GM23248 (cell line): ENCODE measurements at regions not wholly inside any gene's neighbourhood (a gene's known extent, or its start where the extent isn't known, plus 50 kb on each side); places are given as distances from the start of the nearest gene placed in this dataset.

Experiments
- DNase-seq: peaks from one replicate; pipeline ENCODE4 v3.0.0-alpha.2; 2015
- H2AFZ ChIP-seq: fragments of 200-600 bp; sonication (generic); 2 replicates; pipeline ENCODE4 v1.6.1; 2016; ENCODE audit warnings: antibody characterized with exemption
- H3F3A ChIP-seq: fragments of 200-600 bp; sonication (generic); 2 replicates; pipeline ENCODE4 v1.6.1; 2016; ENCODE audit warnings: mild to moderate bottlenecking, antibody characterized with exemption, mixed run types; ENCODE audit not compliant: insufficient read depth
- H3K27ac ChIP-seq: fragments of 200-600 bp; sonication (generic); 2 replicates; pipeline ENCODE4 v1.5.1; 2016; ENCODE audit warnings: mild to moderate bottlenecking
- H3K27me3 ChIP-seq: fragments of 200-600 bp; sonication (generic); replicated peaks from 2 replicates; pipeline ENCODE4 v1.6.1; 2016; ENCODE audit warnings: mild to moderate bottlenecking; ENCODE audit not compliant: insufficient read depth
- H3K36me3 ChIP-seq: fragments of 200-600 bp; sonication (generic); 2 replicates; pipeline ENCODE4 v1.6.1; 2016; ENCODE audit warnings: low read depth, mild to moderate bottlenecking
- H3K4me1 ChIP-seq: fragments of 200-600 bp; sonication (generic); 2 replicates; pipeline ENCODE4 v1.6.1; 2016; ENCODE audit warnings: mild to moderate bottlenecking; ENCODE audit not compliant: insufficient read depth
- H3K4me2 ChIP-seq: fragments of 200-600 bp; sonication (generic); one replicate; pipeline ENCODE4 v1.6.1; 2016; ENCODE audit warnings: mild to moderate bottlenecking; ENCODE audit not compliant: unreplicated experiment
- H3K4me3 ChIP-seq: fragments of 200-600 bp; sonication (generic); 2 replicates; pipeline ENCODE4 v1.5.1; 2016; ENCODE audit warnings: mild to moderate bottlenecking
- H3K79me2 ChIP-seq: fragments of 200-600 bp; sonication (generic); 2 replicates; pipeline ENCODE4 v1.6.1; 2016; ENCODE audit warnings: mild to moderate bottlenecking; ENCODE audit not compliant: insufficient read depth
- H3K9ac ChIP-seq: fragments of 200-600 bp; sonication (generic); 2 replicates; pipeline ENCODE4 v1.6.1; 2016; ENCODE audit warnings: mild to moderate bottlenecking
- H3K9me2 ChIP-seq: fragments of 200-600 bp; sonication (generic); 2 replicates; pipeline ENCODE4 v1.6.1; 2016; ENCODE audit warnings: mixed run types, mild to moderate bottlenecking, moderate library complexity; ENCODE audit not compliant: insufficient read depth
- H3K9me3 ChIP-seq: fragments of 200-600 bp; sonication (generic); one replicate; pipeline ENCODE4 v1.6.1; 2017; ENCODE audit warnings: low read depth
- H4K20me1 ChIP-seq: fragments of 200-600 bp; sonication (generic); 2 replicates; pipeline ENCODE4 v1.6.0; 2016; ENCODE audit not compliant: insufficient read depth
- EZH2 ChIP-seq: fragments of 200-600 bp; sonication (generic); IDR thresholded peaks from 2 replicates; pipeline ENCODE4 v1.6.1; 2018; ENCODE audit warnings: antibody characterized with exemption, mild to moderate bottlenecking; ENCODE audit not compliant: insufficient read depth, poor library complexity, severe bottlenecking
- EZH2phosphoT487 ChIP-seq: fragments of 200-600 bp; sonication (generic); IDR thresholded peaks from 2 replicates; pipeline ENCODE4 v1.6.1; 2018; ENCODE audit warnings: antibody characterized with exemption, moderate library complexity, mild to moderate bottlenecking, low read depth; ENCODE audit not compliant: insufficient read depth
- WGBS, 2 experiments: methylation state at CpG; one replicate each; pipeline ENCODE4 v1.1.6; 2015 to 2017; ENCODE audit warnings: low lambda C conversion rate in 2 of 2, low coverage in 1 of 2; ENCODE audit errors: missing lambda C conversion rate in 2 of 2; 5-methylcytosine and 5-hydroxymethylcytosine counted together
- in situ Hi-C: fragments of 300-500 bp; cut with MboI; formaldehyde crosslinking; loops from 2 replicates; pipeline ENCODE4 v1.15.0; 2020

GRCh38 chr3:66662894-66663293 is 162.1 kb upstream of the LRIG1 start:
- no peaks in the 10 kb centered on the region for H3K79me2 ChIP-seq
- H3K27ac ChIP-seq = no peak overlapping the region
- TF ChIP-seq EZH2 (no peak), EZH2phosphoT487 (no peak)

GRCh38 chr3:66665021-66665695 is 164.3 kb upstream of the LRIG1 start:
- H4K20me1 ChIP-seq = no peaks in the 10 kb centered on the region
- no peaks in the 10 kb centered on the region for H3F3A ChIP-seq
- H3K9ac ChIP-seq = no peak overlapping the region
- no peaks in the 10 kb centered on the region for H3K4me1 ChIP-seq
- in situ Hi-C loops = no loop called here
- H3K9me2 ChIP-seq = no peaks in the 10 kb centered on the region
- 64 to 65% methylated on average over 5 of the region's 5 CpGs for WGBS, 2 experiments
- no peak for DNase-seq
- H3K4me3 ChIP-seq = no peak overlapping the region
- no peaks in the 10 kb centered on the region for H3K36me3 ChIP-seq
- no peak overlapping the region for H2AFZ ChIP-seq
- no peaks in the 10 kb centered on the region for H3K9me3 ChIP-seq
- H3K27me3 ChIP-seq = no peaks in the 10 kb centered on the region
- H3K79me2 ChIP-seq = no peaks in the 10 kb centered on the region
- no peak for TF ChIP-seq EZH2
- no peak for TF ChIP-seq EZH2phosphoT487
- no peak overlapping the region for H3K27ac ChIP-seq
- no peak overlapping the region for H3K4me2 ChIP-seq

More at GRCh38 chr3:66662894-66663293, 162.1 kb upstream of the LRIG1 start:
- Histone ChIP-seq H3K36me3 (no peaks in the 10 kb centered on the region), H3K9me3 (no peaks in the 10 kb centered on the region), H2AFZ (no peak overlapping the region), H3F3A (no peaks in the 10 kb centered on the region), H4K20me1 (no peaks in the 10 kb centered on the region), H3K9me2 (no peaks in the 10 kb centered on the region), H3K27me3 (no peaks in the 10 kb centered on the region; the same call in 1 of the 2 replicates), H3K4me3 (no peak overlapping the region), H3K4me1 (no peaks in the 10 kb centered on the region), H3K9ac (no peak overlapping the region), H3K4me2 (no peak overlapping the region)
- DNase-seq = no peak
- 66 to 67% methylated on average over 5 to 6 of the region's 6 CpGs for WGBS, 2 experiments
- in situ Hi-C loops = no loop called here

- no peaks in the 10 kb centered on the region for H3K9me3 ChIP-seq
- H3F3A ChIP-seq = no peaks in the 10 kb centered on the region
- TF ChIP-seq EZH2 (no peak), EZH2phosphoT487 (no peak)
- H2AFZ ChIP-seq = no peak overlapping the region
- no peaks in the 10 kb centered on the region for H3K4me1 ChIP-seq
- no peaks in the 10 kb centered on the region for H3K36me3 ChIP-seq
- no peaks in the 10 kb centered on the region for H3K27me3 ChIP-seq
- H3K4me3 ChIP-seq = no peak overlapping the region
- H3K27ac ChIP-seq = no peak overlapping the region
- no peaks in the 10 kb centered on the region for H3K79me2 ChIP-seq
- no peak overlapping the region for H3K9ac ChIP-seq
- no peaks in the 10 kb centered on the region for H4K20me1 ChIP-seq
- in situ Hi-C loops = no loop called here
- H3K4me2 ChIP-seq = no peak overlapping the region
- no peak for DNase-seq
- H3K9me2 ChIP-seq = no peaks in the 10 kb centered on the region
Measured at GRCh38 chr3:66666362-66666761, 165.5 kb upstream of the LRIG1 start.

GRCh38 chr3:66667263-66667662 is 166.4 kb upstream of the LRIG1 start:
- no peaks in the 10 kb centered on the region for H3K36me3 ChIP-seq
- no peak overlapping the region for H3K4me3 ChIP-seq
- no peaks in the 10 kb centered on the region for H3K9me3 ChIP-seq
- H3K4me1 ChIP-seq = no peaks in the 10 kb centered on the region
- 22 to 25% methylated on average over 1 of the region's 1 CpG for WGBS, 2 experiments
- TF ChIP-seq EZH2 = no peak
- TF ChIP-seq EZH2phosphoT487 = no peak
- H3F3A ChIP-seq = no peaks in the 10 kb centered on the region
- H3K27ac ChIP-seq = no peak overlapping the region
- no peak overlapping the region for H3K9ac ChIP-seq
- H4K20me1 ChIP-seq = no peaks in the 10 kb centered on the region
- no peak overlapping the region for H3K4me2 ChIP-seq
- H2AFZ ChIP-seq = no peak overlapping the region
- no peak for DNase-seq
- no peaks in the 10 kb centered on the region for H3K79me2 ChIP-seq
- H3K27me3 ChIP-seq = no peaks in the 10 kb centered on the region
- in situ Hi-C loops = no loop called here
- H3K9me2 ChIP-seq = no peaks in the 10 kb centered on the region

GRCh38 chr3:66671291-66671690 is 170.5 kb upstream of the LRIG1 start:
- Histone ChIP-seq H3K4me2 (no peak overlapping the region), H3K9ac (no peak overlapping the region), H3K9me2 (no peaks in the 10 kb centered on the region), H3K4me1 (no peaks in the 10 kb centered on the region), H3K4me3 (no peak overlapping the region), H3K27ac (no peak overlapping the region), H3K9me3 (no peaks in the 10 kb centered on the region), H2AFZ (no peak overlapping the region), H3K27me3 (no peaks in the 10 kb centered on the region), H4K20me1 (no peaks in the 10 kb centered on the region), H3K79me2 (no peaks in the 10 kb centered on the region), H3F3A (no peaks in the 10 kb centered on the region), H3K36me3 (no peaks in the 10 kb centered on the region)
- DNase-seq = no peak
- 58 to 82% methylated on average over 1 of the region's 1 CpG for whole genome bisulfite sequencing, 2 experiments
- TF ChIP-seq EZH2phosphoT487 (no peak), EZH2 (no peak)
- in situ Hi-C loops = no loop called here
